DND-41 (cell line): ENCODE measurements at regions not wholly inside any gene's neighbourhood (a gene's known extent, or its start where the extent isn't known, plus 50 kb on each side); places are given as distances from the start of the nearest gene placed in this dataset.
A peak's percentile ranks its signal among the peaks of the same experiment; 100 is the strongest.

Experiments used
- ATAC-seq: fragments of 200-7000 bp; cut with Tn5 transposase; 3 replicates; pipeline ENCODE4 v1.9.1; 2021; ENCODE audit warnings: low read depth; ENCODE audit not compliant: insufficient read depth
- DNase-seq: peaks from one replicate; pipeline ENCODE4 v3.0.0-alpha.2; 2020
- H2AFZ ChIP-seq: 2 replicates; pipeline ENCODE4 v1.6.0; 2012; ENCODE audit warnings: low read depth, low read length
- H3K27ac ChIP-seq: 2 replicates; pipeline ENCODE4 v1.5.1; 2012; ENCODE audit warnings: low read length, inconsistent platforms
- H3K27me3 ChIP-seq: fragments of 200-600 bp; sonication (generic); 2 replicates; pipeline ENCODE4 v1.6.0; 2012; ENCODE audit warnings: low read length, mild to moderate bottlenecking, inconsistent platforms; ENCODE audit not compliant: insufficient read depth, poor library complexity
- H3K36me3 ChIP-seq: 2 replicates; pipeline ENCODE4 v1.5.1; 2012; ENCODE audit warnings: low read length, inconsistent platforms; ENCODE audit not compliant: insufficient read depth
- H3K4me1 ChIP-seq: 2 replicates; pipeline ENCODE4 v1.5.1; 2012; ENCODE audit warnings: mild to moderate bottlenecking, low read length; ENCODE audit not compliant: insufficient read depth
- H3K4me2 ChIP-seq: 2 replicates; pipeline ENCODE4 v1.6.0; 2012; ENCODE audit warnings: mild to moderate bottlenecking, moderate library complexity, low read length, inconsistent platforms; ENCODE audit not compliant: insufficient read depth
- H3K4me3 ChIP-seq, 2 experiments: fragments of 200-600 bp in 1 of 2; shearing (Covaris generic) in 1 of 2; 2 replicates each; pipeline ENCODE4 v1.5.1; 2012 to 2016; ENCODE audit warnings: inconsistent platforms in 2 of 2, low read length in 2 of 2, mild to moderate bottlenecking in 2 of 2, low read depth in 1 of 2, moderate library complexity in 1 of 2
- H3K79me2 ChIP-seq: 2 replicates; pipeline ENCODE4 v1.6.0; 2012; ENCODE audit warnings: low read length, inconsistent platforms; ENCODE audit not compliant: insufficient read depth
- H3K9ac ChIP-seq: 2 replicates; pipeline ENCODE4 v1.6.0; 2012; ENCODE audit warnings: low read depth, mild to moderate bottlenecking, inconsistent platforms, low read length, moderate library complexity
- H3K9me3 ChIP-seq: 2 replicates; pipeline ENCODE4 v1.5.1; 2012; ENCODE audit warnings: low read length, moderate library complexity, mild to moderate bottlenecking, inconsistent platforms; ENCODE audit not compliant: insufficient read depth, severe bottlenecking
- H4K20me1 ChIP-seq: 2 replicates; pipeline ENCODE4 v1.6.0; 2012; ENCODE audit warnings: low read length; ENCODE audit not compliant: insufficient read depth
- CTCF ChIP-seq: IDR thresholded peaks from 2 replicates; pipeline ENCODE4 v1.5.1; 2012; ENCODE audit warnings: borderline replicate concordance, low read length, moderate library complexity, mild to moderate bottlenecking; ENCODE audit not compliant: poor library complexity, severe bottlenecking; ENCODE audit errors: extremely low read depth
- EZH2 ChIP-seq: IDR thresholded peaks from 3 replicates; pipeline ENCODE4 v1.6.1; 2012; ENCODE audit warnings: borderline replicate concordance, low read depth, mild to moderate bottlenecking, moderate library complexity, low read length, inconsistent platforms; ENCODE audit not compliant: severe bottlenecking

GRCh38 chr12:92556637-92557421 lies 146.0 kb upstream of the PLEKHG7 start:
- Histone ChIP-seq H3K79me2 (no peaks in the 10 kb centered on the region), H3K27me3 (no peaks in the 10 kb centered on the region), H3K36me3 (no peaks in the 10 kb centered on the region), H3K9me3 (no peaks in the 10 kb centered on the region), H2AFZ (peak overlapping the region; percentile 27; the same call in 1 of the 2 replicates), H3K27ac (peak overlapping the region; percentile 58), H3K9ac (no peak overlapping the region), H3K4me3 (no peak overlapping the region), H3K4me2 (peak overlapping the region; percentile 26), H4K20me1 (no peaks in the 10 kb centered on the region), H3K4me1 (peaks cover 21% of the 10 kb centered on the region)
- TF ChIP-seq EZH2 (no peak), CTCF (no peak)
- peak; percentile 32; the same call in 2 of the 3 replicates for ATAC-seq
- no peak for DNase-seq

DNA sequence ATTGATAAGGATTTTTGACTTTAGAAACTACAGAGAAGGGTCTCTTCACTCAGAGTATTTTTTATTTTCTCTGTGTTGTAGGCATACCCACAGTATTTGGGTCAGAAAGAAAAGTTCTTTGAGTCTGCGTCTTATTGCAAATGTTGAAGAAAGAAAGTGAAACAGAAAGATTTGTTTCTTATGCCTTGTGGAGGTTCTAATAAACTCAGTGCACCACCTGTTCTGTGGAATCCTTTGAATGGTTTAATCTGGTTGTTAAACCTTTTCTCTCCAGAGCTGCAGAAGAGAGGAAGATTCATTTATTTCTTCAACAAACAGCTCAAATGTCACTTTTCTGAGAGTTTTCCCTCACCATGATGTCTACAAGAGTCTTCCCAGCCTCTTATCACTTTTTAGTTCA lies 146.6 kb upstream of the PLEKHG7 start:
- H3K4me2 ChIP-seq, result peak overlapping the region; percentile 26
- ATAC-seq (peak; percentile 83), DNase-seq (no peak)
- 0 out of 2 replicates have a peak overlapping the region, but pooled peaks have one; percentile 2 for H2AFZ ChIP-seq
- no peak overlapping the region for H3K9ac ChIP-seq
- peak overlapping the region; percentile 58 for H3K27ac ChIP-seq
- no peak overlapping the region for H3K4me3 ChIP-seq
- no peaks in the 10 kb centered on the region for H3K9me3 ChIP-seq
- no peak for TF ChIP-seq EZH2
- no peak for TF ChIP-seq CTCF
- H3K79me2 ChIP-seq, result no peaks in the 10 kb centered on the region
- no peaks in the 10 kb centered on the region for H3K27me3 ChIP-seq
- H3K36me3 ChIP-seq, result no peaks in the 10 kb centered on the region
- H4K20me1 ChIP-seq, result no peaks in the 10 kb centered on the region
- peaks cover 24% of the 10 kb centered on the region for H3K4me1 ChIP-seq

GRCh38 chr12:92554158-92555073 lies 148.4 kb upstream of the PLEKHG7 start:
- Histone ChIP-seq H3K27ac (no peak overlapping the region), H3K36me3 (no peaks in the 10 kb centered on the region), H3K79me2 (no peaks in the 10 kb centered on the region), H3K4me1 (peaks cover 24% of the 10 kb centered on the region), H3K4me3 (no peak overlapping the region), H2AFZ (no peak overlapping the region), H3K27me3 (no peaks in the 10 kb centered on the region), H3K4me2 (no peak overlapping the region), H3K9me3 (no peaks in the 10 kb centered on the region), H3K9ac (no peak overlapping the region), H4K20me1 (no peaks in the 10 kb centered on the region)
- ATAC-seq, result no peak
- TF ChIP-seq EZH2 (no peak), CTCF (no peak)
- DNase-seq, result no peak
